AG10803 (cell line): ENCODE measurements at regions not wholly inside any gene's neighbourhood (a gene's known extent, or its start where the extent isn't known, plus 50 kb on each side); places are given as distances from the start of the nearest gene placed in this dataset.

Source experiments
- DNase-seq: peaks from one replicate; pipeline ENCODE4 v3.0.0; 2010; ENCODE audit warnings: low read depth
- H3K4me3 ChIP-seq: 2 replicates; pipeline ENCODE4 v1.5.1; 2011; ENCODE audit warnings: mild to moderate bottlenecking, low read length, control low read depth
- TF ChIP-seq, protein P1 (sequence below): conservative IDR thresholded peaks from 2 replicates; pipeline ENCODE4 v1.5.1; 2011; ENCODE audit warnings: mild to moderate bottlenecking, low read length, control low read depth, inconsistent platforms

DNA sequence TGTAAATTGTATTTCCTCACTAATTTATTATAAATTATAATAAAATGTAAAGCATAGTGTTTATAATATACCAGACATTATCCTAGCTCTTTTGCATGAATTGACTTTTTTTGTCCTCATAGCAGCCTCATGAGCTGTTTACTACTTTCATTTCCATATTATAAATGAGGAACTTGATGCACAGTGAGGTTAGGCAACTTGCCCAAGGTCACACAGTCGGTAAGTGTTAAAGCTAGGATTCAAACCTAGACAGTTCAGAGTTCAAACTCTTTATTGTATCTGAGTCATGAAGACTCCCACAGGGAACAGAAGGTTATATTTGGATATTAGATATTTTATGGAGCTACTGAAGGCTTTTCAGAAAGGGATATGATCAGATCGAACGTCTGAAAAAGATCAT, 322.2 kb upstream of the SATB1 start:
- DNase-seq: no peak
- TF ChIP-seq, protein P1, sequence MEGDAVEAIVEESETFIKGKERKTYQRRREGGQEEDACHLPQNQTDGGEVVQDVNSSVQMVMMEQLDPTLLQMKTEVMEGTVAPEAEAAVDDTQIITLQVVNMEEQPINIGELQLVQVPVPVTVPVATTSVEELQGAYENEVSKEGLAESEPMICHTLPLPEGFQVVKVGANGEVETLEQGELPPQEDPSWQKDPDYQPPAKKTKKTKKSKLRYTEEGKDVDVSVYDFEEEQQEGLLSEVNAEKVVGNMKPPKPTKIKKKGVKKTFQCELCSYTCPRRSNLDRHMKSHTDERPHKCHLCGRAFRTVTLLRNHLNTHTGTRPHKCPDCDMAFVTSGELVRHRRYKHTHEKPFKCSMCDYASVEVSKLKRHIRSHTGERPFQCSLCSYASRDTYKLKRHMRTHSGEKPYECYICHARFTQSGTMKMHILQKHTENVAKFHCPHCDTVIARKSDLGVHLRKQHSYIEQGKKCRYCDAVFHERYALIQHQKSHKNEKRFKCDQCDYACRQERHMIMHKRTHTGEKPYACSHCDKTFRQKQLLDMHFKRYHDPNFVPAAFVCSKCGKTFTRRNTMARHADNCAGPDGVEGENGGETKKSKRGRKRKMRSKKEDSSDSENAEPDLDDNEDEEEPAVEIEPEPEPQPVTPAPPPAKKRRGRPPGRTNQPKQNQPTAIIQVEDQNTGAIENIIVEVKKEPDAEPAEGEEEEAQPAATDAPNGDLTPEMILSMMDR: no peak
- no peak overlapping the region for H3K4me3 ChIP-seq

DNA sequence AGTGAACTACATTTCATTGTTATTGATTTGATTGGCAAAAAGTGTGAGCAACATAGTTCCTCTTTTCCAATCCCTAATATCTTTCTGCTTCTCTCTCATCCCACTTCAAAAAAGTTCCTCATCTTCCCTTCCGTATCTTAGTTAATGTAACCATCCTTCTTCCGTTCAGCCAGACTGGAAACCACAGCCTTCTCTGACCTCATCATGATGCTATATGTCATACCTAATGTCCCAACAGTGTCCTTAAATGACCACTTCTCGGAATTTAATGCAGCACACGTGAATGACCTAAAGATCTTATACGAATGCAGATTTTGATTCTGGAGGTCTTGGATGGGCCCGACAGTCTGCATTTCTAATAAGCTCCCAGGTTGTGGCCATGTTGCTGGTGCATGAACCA, 320.3 kb upstream of the SATB1 start:
- H3K4me3 ChIP-seq: no peak overlapping the region
- TF ChIP-seq, protein P1: no peak
- DNase-seq: no peak

DNA sequence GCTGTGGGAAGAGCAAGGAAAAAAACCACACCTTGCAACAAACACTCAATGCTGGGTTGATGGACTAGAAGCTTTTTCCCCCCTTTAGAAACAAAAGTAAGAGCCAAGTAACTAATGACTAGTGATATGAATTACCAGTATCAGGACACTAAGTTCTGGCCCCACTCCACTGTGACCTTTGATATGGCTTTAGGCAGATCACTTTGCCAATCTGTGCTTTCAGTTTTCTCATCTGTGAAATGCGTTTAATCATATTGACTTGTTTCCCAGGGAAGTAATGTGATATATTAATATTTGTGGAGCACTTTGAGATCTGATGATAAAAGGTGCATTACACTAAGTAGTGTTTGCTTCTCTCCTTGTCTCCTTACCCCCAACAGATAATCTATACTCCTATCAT, 319.3 kb upstream of the SATB1 start:
- TF ChIP-seq, protein P1: no peak
- H3K4me3 ChIP-seq: no peak overlapping the region
- DNase-seq: no peak

DNA sequence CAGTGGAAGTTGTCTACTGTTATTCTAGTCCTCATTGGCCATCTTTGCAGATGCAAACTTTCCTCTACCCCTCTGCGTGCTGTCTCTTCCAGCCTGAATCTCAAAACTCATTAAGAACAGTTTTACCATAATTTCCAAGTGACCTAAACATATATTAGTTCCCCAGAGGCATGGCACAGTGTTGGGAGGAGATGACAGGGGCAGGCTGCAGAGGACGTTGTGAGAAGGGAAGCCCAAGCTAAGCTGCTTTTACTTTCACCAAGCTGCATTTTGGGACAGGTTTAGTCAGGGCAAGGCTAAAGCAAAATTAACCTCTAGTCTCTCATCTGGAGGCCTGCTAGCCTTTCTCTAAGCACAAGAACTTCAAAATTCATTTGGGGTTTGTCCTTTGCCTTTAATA, 318.6 kb upstream of the SATB1 start:
- no peak for DNase-seq
- H3K4me3 ChIP-seq: no peak overlapping the region
- TF ChIP-seq, protein P1: no peak

DNA sequence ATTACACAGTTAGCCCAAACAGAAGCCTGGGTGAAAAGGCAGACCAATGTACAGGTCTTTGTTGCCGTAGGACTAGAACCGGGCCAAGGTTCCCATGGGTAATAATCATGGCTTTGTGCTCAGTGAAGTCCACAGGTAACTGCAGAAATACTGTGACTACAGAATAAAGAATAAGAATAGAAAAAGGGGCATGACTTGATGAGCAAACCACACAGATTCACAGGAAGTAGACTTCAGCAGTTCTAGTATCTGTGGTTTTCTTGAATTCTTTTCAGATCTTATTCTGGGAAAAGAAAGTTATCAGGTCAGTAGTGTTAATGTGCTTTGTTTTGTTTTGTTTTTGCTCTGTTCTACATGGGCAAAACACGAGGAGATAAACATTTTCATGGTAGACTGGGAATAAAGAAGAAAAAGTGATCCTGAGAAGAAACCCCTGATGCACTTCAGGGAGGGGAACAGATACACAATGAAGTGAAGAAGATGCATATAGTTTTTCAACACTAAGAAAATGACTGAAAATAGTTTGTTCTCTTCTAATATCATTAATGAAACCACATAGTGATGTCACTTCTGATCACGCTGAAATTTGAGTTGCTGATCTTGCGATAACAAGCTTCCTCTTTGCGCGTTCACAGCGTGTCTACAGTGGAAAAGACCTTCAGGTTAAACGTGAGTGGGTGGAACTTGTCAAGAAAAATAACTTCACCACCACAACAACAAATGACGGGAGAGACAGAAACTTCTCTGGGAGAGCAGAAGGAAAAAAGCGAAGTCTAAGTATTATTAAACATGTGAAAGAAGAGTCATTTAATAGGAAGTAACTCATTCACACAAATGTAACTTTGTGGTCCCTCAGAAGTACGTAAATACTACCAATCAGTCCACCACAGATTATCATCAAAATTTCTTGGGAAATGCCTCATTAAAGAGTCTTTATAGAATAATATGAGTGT, 315.8 kb upstream of the SATB1 start:
- TF ChIP-seq, protein P1: no peak
- no peak overlapping the region for H3K4me3 ChIP-seq
- no peak for DNase-seq

DNA sequence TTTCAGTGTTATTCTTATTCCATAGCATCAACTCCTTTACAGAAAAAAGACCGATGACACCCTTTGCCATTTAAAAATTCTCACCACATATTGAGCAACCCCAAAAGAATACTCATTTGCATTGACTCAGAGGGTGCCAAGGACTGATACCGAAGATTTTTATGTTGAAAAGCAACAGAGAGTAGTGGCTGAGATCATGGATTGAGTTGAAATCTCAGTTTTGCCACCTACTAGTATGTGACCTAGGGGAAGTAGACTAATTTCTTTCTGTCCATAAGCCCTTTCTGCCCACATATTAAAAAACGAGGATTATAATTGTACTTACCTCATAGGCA, 313.9 kb upstream of the SATB1 start:
- TF ChIP-seq, protein P1: no peak
- no peak for DNase-seq
- H3K4me3 ChIP-seq: no peak overlapping the region

DNA sequence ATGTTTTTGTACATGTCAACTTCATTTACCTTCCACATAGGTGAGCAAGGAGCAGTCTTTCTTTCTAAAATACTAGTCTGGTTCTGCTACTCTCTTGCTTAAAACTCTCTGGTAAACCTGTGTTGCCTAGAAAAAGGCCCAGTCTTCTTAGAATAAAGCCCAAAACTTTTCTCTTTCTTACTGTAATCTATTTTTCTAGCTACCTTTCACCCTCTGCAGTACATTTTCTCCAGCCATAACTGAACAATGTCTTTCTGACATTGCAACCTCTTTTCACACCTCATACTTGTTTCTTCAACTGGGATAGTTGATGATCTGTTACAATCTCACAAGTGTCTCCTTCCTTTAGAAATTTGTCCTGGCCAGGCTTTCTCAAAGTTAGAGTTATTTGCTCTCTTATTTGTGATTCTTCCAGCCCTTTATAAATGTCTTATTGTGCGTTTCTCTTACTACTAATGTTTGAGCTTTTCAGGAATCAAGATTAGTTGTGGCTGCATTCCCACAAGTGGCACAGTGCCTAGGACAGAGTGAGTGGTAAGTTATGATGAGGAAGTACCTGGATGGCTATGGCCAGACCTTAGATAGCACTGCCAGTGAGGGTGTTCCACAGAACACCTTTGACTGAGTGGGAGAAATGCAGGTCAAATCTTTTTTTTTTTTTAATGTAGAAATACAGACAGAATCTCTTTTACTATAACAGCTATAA, 313.4 kb upstream of the SATB1 start:
- no peak overlapping the region for H3K4me3 ChIP-seq
- TF ChIP-seq, protein P1: no peak
- no peak for DNase-seq
